GM13976 (cell line): ENCODE measurements at regions not wholly inside any gene's neighbourhood (a gene's known extent, or its start where the extent isn't known, plus 50 kb on each side); places are given as distances from the start of the nearest gene placed in this dataset.

Experiments
- DNase-seq: peaks from one replicate; pipeline ENCODE4 v3.0.0; 2012; ENCODE audit warnings: low spot score
- in situ Hi-C: fragments of 300-500 bp; cut with MboI; formaldehyde crosslinking; loops from one replicate; pipeline ENCODE4 v1.12.0; 2022; ENCODE audit warnings: low sequenced_read_pairs, mixed read lengths, inconsistent platforms; ENCODE audit not compliant: unreplicated experiment
- TF ChIP-seq, protein P1 (sequence below): IDR thresholded peaks from 2 replicates; pipeline ENCODE4 v1.5.1; 2012; ENCODE audit warnings: borderline replicate concordance, mild to moderate bottlenecking; ENCODE audit not compliant: insufficient read depth; ENCODE audit errors: extremely low read depth, missing control alignments, control extremely low read depth

DNA sequence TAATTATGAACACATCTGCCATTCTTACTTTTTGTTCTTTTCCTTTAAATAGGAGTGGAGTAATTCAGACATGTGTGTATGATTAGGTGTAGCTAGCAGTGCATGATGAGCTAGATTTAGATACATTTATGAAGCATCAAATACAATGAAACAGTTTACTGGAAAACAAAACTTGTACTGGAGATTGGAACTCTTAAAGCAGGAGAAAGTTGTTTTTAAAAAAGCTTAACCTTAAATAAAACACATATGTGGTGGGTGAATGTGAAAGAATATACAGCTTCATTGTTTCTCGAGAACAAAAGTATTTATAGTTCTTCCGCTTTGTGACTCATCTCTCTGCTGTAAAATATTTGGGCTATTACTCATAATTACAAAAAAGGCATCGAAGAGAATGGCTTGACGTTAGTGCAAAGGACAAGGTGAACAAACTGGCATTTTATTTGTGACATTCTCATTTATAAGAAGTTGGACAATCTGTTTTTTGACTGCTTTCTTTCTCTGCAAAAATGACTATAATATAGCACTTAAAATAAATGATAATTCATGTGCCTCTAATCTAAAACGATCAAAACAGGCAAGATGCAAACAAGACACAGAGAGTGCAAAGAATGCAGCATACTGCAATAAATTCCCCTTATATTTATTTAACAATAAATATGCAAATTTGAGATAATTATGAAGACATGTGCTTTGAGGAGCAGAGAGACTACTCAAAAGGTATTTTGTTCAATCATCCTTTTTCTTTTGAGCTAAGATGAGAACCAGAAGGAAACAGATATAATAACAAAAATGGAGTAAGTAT, 478.8 kb downstream of the CETN3 start:
- in situ Hi-C loops = no loop called here
- TF ChIP-seq, protein P1, sequence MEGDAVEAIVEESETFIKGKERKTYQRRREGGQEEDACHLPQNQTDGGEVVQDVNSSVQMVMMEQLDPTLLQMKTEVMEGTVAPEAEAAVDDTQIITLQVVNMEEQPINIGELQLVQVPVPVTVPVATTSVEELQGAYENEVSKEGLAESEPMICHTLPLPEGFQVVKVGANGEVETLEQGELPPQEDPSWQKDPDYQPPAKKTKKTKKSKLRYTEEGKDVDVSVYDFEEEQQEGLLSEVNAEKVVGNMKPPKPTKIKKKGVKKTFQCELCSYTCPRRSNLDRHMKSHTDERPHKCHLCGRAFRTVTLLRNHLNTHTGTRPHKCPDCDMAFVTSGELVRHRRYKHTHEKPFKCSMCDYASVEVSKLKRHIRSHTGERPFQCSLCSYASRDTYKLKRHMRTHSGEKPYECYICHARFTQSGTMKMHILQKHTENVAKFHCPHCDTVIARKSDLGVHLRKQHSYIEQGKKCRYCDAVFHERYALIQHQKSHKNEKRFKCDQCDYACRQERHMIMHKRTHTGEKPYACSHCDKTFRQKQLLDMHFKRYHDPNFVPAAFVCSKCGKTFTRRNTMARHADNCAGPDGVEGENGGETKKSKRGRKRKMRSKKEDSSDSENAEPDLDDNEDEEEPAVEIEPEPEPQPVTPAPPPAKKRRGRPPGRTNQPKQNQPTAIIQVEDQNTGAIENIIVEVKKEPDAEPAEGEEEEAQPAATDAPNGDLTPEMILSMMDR = no peak
- no peak for DNase-seq

DNA sequence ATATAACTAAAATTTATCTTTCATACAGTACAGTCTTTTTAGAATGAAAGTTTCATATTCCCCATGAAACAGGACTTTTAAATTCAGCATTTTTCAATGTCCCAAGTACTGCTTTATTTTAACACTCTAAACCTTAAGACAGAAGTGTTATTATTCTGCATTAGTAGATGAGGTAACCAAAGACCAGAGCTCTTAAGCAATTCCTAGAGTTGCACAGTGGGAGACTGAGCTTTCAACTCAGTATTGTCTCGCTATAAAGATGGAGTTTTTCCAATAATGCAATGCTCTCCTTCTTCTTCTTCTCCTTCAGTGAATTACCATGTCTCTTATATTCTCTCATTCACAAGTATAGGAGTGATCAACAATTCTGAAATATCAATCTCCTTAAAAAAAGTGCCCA, 479.7 kb downstream of the CETN3 start:
- in situ Hi-C loops = no loop called here
- TF ChIP-seq, protein P1 = no peak
- no peak for DNase-seq

- in situ Hi-C loops = no loop called here
- TF ChIP-seq, protein P1 = no peak
- DNase-seq = no peak
These were observed 480.4 kb downstream of the CETN3 start for GRCh38 chr5:89929173-89929572.

DNA sequence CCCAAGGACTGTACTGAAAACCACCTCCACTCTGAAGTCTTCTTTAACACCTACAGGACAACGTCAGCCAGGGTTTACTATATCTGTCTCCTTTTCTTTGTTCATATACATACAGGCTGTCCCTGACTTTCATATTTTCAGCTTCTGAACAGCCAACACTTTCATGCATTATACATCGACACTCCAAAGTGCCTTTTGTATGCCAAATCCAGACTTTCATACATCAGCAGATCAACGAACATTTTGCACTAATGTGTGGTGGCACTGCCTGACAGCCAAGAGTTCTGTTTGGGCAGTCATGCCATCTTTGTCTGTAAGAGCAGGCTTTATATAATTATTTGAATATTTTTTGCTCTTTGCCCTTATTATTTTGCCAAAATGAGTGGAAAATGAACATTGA, 487.4 kb downstream of the CETN3 start:
- in situ Hi-C loops = no loop called here
- no peak for DNase-seq
- TF ChIP-seq, protein P1 = no peak

GRCh38 chr5:89917112-89917511, 492.4 kb downstream of the CETN3 start:
- TF ChIP-seq, protein P1 = no peak
- no peak for DNase-seq

DNA sequence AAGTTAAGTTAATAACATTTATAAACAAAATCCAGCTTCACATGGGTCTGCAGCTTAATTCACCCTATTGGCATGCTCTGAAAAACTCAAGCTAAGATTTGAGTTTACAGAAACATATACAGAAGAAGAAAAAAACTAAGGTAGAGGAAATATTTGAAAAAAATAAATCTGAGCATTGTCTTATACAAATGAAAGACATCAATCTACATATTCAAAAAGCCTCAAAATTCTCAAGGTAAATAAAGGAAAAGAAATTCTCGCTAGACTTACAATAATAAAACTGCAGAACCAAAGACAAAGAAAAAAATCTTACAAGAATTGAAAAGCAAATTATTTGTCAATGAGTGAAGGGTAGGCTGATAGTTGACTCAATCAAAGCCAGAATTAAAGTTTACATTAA, 493.4 kb downstream of the CETN3 start:
- in situ Hi-C loops = no loop called here
- no peak for DNase-seq
- TF ChIP-seq, protein P1 = no peak

More at GRCh38 chr5:89917112-89917511, 492.4 kb downstream of the CETN3 start:
- in situ Hi-C loops = no loop called here
